ENCODE measurements at regions not wholly inside any gene's neighbourhood (a gene's known extent, or its start where the extent isn't known, plus 50 kb on each side); places are given as distances from the start of the nearest gene placed in this dataset.

DNA sequence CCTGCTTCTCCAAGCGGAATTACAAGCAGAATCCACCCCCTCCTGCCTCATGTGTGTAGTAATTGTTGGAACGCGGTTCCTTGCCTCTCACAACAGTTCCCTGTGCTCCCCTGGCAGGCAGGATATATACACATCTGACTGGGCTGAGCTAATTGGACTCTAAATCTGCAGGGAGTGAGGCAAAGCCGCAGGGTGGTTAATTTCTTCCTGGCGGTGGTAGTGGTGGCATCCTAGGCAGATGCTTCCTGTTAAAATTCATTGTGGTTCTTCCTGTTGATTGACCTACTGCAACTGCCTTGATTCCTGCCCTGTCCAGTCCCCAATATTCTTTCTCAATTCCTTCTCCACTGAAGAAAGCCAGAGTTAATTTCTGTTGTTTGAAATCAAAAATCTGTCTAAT, 202.9 kb upstream of the PROK2 start:
- H3K4me1 ChIP-seq (ENCODE audit: control insufficient read depth in 2 of 2, insufficient read depth in 1 of 2, low read depth in 1 of 2, low read length in 2 of 2), result peaks cover 0 to 2% of the 10 kb centered on the region in 2 donors
- no peaks in the 10 kb centered on the region for H3K36me3 ChIP-seq (replicated peaks in 1 of 2; ENCODE audit: control insufficient read depth in 2 of 2, insufficient read depth in 2 of 2, low read length in 2 of 2)
- no peak overlapping the region for H2BK5ac ChIP-seq (ENCODE audit: low read length)
- H3K9ac ChIP-seq (ENCODE audit: low read depth, low read length, poor library complexity), result no peak overlapping the region
- H3K27me3 ChIP-seq (ENCODE audit: control insufficient read depth in 3 of 3, insufficient read depth in 3 of 3, low read depth in 1 of 3, low read length in 3 of 3), result no peaks in the 10 kb centered on the region
- H4K91ac ChIP-seq (ENCODE audit: low read depth, low read length, poor library complexity), result no peak overlapping the region
- no peak overlapping the region for H3K18ac ChIP-seq (ENCODE audit: low read length)
- H3K23ac ChIP-seq (ENCODE audit: low read depth, low read length, poor library complexity), result no peak overlapping the region
- no peak overlapping the region for H3K14ac ChIP-seq (ENCODE audit: low read length)
- no peak overlapping the region for H3K4ac ChIP-seq (ENCODE audit: low read length)
- no peak for DNase-seq (ENCODE audit: low spot score)
- H3K79me1 ChIP-seq (ENCODE audit: low read depth, low read length), result no peaks in the 10 kb centered on the region
- no peak overlapping the region for H4K8ac ChIP-seq (ENCODE audit: low read depth, low read length)
- no peaks in the 10 kb centered on the region for H3K9me3 ChIP-seq (replicated peaks in 1 of 2; ENCODE audit: control insufficient read depth in 2 of 2, insufficient read depth in 1 of 2, low read depth in 1 of 2, low read length in 2 of 2)
- no peak overlapping the region for H3K4me3 ChIP-seq (ENCODE audit: low read length in 2 of 2)
- no peak overlapping the region for H2AK5ac ChIP-seq (ENCODE audit: low read depth, low read length)
- no peak overlapping the region for H2BK15ac ChIP-seq (ENCODE audit: low read length)
- WGBS, 2 donors (ENCODE audit: extremely low coverage in 2 of 2, insufficient read length in 2 of 2, insufficient replicate concordance in 1 of 2), result no CpG with 5 or more reads among the region's 5 CpGs
- no peak overlapping the region for H2BK12ac ChIP-seq (ENCODE audit: low read length)
- no peak overlapping the region for H3K27ac ChIP-seq (replicated peaks; ENCODE audit: low read length)
- no peak overlapping the region for H3K4me2 ChIP-seq (ENCODE audit: insufficient read depth, low read length, poor library complexity, severe bottlenecking)
- H2BK120ac ChIP-seq (ENCODE audit: low read depth, low read length), result no peak overlapping the region
- H2AFZ ChIP-seq (ENCODE audit: low read length), result no peak overlapping the region

- H3K4me1 ChIP-seq (ENCODE audit: control insufficient read depth in 2 of 2, insufficient read depth in 1 of 2, low read depth in 1 of 2, low read length in 2 of 2), result peaks cover 0 to 2% of the 10 kb centered on the region in 2 donors
- no peak for DNase-seq (ENCODE audit: low spot score)
- H3K27ac ChIP-seq (replicated peaks; ENCODE audit: low read length), result no peak overlapping the region
- H2BK5ac ChIP-seq (ENCODE audit: low read length), result no peak overlapping the region
- no peak overlapping the region for H2AK5ac ChIP-seq (ENCODE audit: low read depth, low read length)
- H2BK12ac ChIP-seq (ENCODE audit: low read length), result no peak overlapping the region
- no peak overlapping the region for H3K9ac ChIP-seq (ENCODE audit: low read depth, low read length, poor library complexity)
- no peak overlapping the region for H2BK15ac ChIP-seq (ENCODE audit: low read length)
- H3K18ac ChIP-seq (ENCODE audit: low read length), result no peak overlapping the region
- H3K79me1 ChIP-seq (ENCODE audit: low read depth, low read length), result no peaks in the 10 kb centered on the region
- no peak overlapping the region for H3K4ac ChIP-seq (ENCODE audit: low read length)
- no peak overlapping the region for H2AFZ ChIP-seq (ENCODE audit: low read length)
- H3K4me3 ChIP-seq (ENCODE audit: low read length in 2 of 2), result no peak overlapping the region
- H3K23ac ChIP-seq (ENCODE audit: low read depth, low read length, poor library complexity), result no peak overlapping the region
- no CpG with 5 or more reads among the region's 9 CpGs for WGBS, 2 donors (ENCODE audit: extremely low coverage in 2 of 2, insufficient read length in 2 of 2, insufficient replicate concordance in 1 of 2)
- no peak overlapping the region for H3K4me2 ChIP-seq (ENCODE audit: insufficient read depth, low read length, poor library complexity, severe bottlenecking)
- no peak overlapping the region for H4K8ac ChIP-seq (ENCODE audit: low read depth, low read length)
- H2BK120ac ChIP-seq (ENCODE audit: low read depth, low read length), result no peak overlapping the region
- no peaks in the 10 kb centered on the region for H3K27me3 ChIP-seq (ENCODE audit: control insufficient read depth in 3 of 3, insufficient read depth in 3 of 3, low read depth in 1 of 3, low read length in 3 of 3)
- no peaks in the 10 kb centered on the region for H3K9me3 ChIP-seq (replicated peaks in 1 of 2; ENCODE audit: control insufficient read depth in 2 of 2, insufficient read depth in 1 of 2, low read depth in 1 of 2, low read length in 2 of 2)
- no peak overlapping the region for H4K91ac ChIP-seq (ENCODE audit: low read depth, low read length, poor library complexity)
- H3K36me3 ChIP-seq (replicated peaks in 1 of 2; ENCODE audit: control insufficient read depth in 2 of 2, insufficient read depth in 2 of 2, low read length in 2 of 2), result no peaks in the 10 kb centered on the region
- H3K14ac ChIP-seq (ENCODE audit: low read length), result no peak overlapping the region
Observed at GRCh38 chr3:71987089-71987735, 202.3 kb upstream of the PROK2 start.

- no peak overlapping the region for H4K91ac ChIP-seq (ENCODE audit: low read depth, low read length, poor library complexity)
- H3K4me3 ChIP-seq (ENCODE audit: low read length in 2 of 2), result no peak overlapping the region
- no peak overlapping the region for H2AK5ac ChIP-seq (ENCODE audit: low read depth, low read length)
- no peaks in the 10 kb centered on the region for H3K36me3 ChIP-seq (replicated peaks in 1 of 2; ENCODE audit: control insufficient read depth in 2 of 2, insufficient read depth in 2 of 2, low read length in 2 of 2)
- H3K4me2 ChIP-seq (ENCODE audit: insufficient read depth, low read length, poor library complexity, severe bottlenecking), result no peak overlapping the region
- no peak overlapping the region for H3K27ac ChIP-seq (replicated peaks; ENCODE audit: low read length)
- H3K9me3 ChIP-seq (replicated peaks in 1 of 2; ENCODE audit: control insufficient read depth in 2 of 2, insufficient read depth in 1 of 2, low read depth in 1 of 2, low read length in 2 of 2), result no peaks in the 10 kb centered on the region
- WGBS, 2 donors (ENCODE audit: extremely low coverage in 2 of 2, insufficient read length in 2 of 2, insufficient replicate concordance in 1 of 2), result no CpG with 5 or more reads among the region's 6 CpGs
- no peaks in the 10 kb centered on the region for H3K27me3 ChIP-seq (ENCODE audit: control insufficient read depth in 3 of 3, insufficient read depth in 3 of 3, low read depth in 1 of 3, low read length in 3 of 3)
- no peak overlapping the region for H3K14ac ChIP-seq (ENCODE audit: low read length)
- H3K79me1 ChIP-seq (ENCODE audit: low read depth, low read length), result no peaks in the 10 kb centered on the region
- H3K4me1 ChIP-seq (ENCODE audit: control insufficient read depth in 2 of 2, insufficient read depth in 1 of 2, low read depth in 1 of 2, low read length in 2 of 2), result peaks cover 0 to 2% of the 10 kb centered on the region in 2 donors
- H2BK12ac ChIP-seq (ENCODE audit: low read length), result no peak overlapping the region
- H4K8ac ChIP-seq (ENCODE audit: low read depth, low read length), result no peak overlapping the region
- DNase-seq (ENCODE audit: low spot score), result no peak
- H3K4ac ChIP-seq (ENCODE audit: low read length), result no peak overlapping the region
- no peak overlapping the region for H3K9ac ChIP-seq (ENCODE audit: low read depth, low read length, poor library complexity)
- H2BK5ac ChIP-seq (ENCODE audit: low read length), result no peak overlapping the region
- no peak overlapping the region for H2BK120ac ChIP-seq (ENCODE audit: low read depth, low read length)
- H2BK15ac ChIP-seq (ENCODE audit: low read length), result no peak overlapping the region
- H3K23ac ChIP-seq (ENCODE audit: low read depth, low read length, poor library complexity), result no peak overlapping the region
- no peak overlapping the region for H2AFZ ChIP-seq (ENCODE audit: low read length)
- H3K18ac ChIP-seq (ENCODE audit: low read length), result no peak overlapping the region
Observed at GRCh38 chr3:71986606-71987005, 201.7 kb upstream of the PROK2 start.

DNA sequence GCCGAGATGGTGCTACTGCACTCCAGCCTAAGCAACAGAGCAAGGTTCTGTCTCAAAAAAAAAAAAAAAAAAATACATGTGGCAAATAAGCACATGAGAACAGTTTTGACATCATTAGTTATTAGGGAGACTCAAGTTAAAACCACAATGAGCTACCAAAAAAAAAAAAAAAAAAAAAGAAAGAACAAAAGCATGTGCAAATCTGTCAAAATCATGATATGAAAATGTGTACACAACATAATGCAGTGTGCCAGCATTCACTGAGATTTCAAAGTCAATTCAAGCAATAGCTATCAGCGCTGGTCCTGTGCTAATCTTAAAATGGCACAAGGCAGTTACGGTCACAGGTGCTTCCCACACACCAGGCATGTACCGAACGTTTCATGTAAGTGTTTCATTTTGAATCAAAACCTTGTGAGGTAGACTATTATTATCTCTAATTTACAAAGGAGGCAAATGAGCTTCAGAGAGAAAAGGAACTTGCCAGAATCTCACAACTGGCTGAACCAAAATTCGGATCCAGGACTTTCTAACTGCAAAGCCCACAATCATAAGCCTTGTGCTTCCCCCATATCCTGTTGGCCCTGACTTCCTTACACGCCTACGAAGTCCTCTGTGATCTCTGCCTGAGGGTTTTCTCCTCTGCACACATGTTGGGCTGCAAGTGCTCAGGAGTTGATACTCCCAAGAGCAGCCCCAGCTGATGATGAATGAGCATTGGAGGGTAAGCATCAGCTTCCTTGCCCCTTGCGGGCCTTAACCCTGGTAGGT, 200.1 kb upstream of the PROK2 start:
- H2BK5ac ChIP-seq (ENCODE audit: low read length), result no peak overlapping the region
- no peak overlapping the region for H3K4ac ChIP-seq (ENCODE audit: low read length)
- H3K4me1 ChIP-seq (ENCODE audit: control insufficient read depth in 2 of 2, insufficient read depth in 1 of 2, low read depth in 1 of 2, low read length in 2 of 2), result peaks cover 0 to 2% of the 10 kb centered on the region in 2 donors
- no peak overlapping the region for H3K18ac ChIP-seq (ENCODE audit: low read length)
- no peak overlapping the region for H2BK120ac ChIP-seq (ENCODE audit: low read depth, low read length)
- no peak overlapping the region for H3K9ac ChIP-seq (ENCODE audit: low read depth, low read length, poor library complexity)
- H3K14ac ChIP-seq (ENCODE audit: low read length), result no peak overlapping the region
- no peak overlapping the region for H2BK15ac ChIP-seq (ENCODE audit: low read length)
- no peak overlapping the region for H3K4me3 ChIP-seq (ENCODE audit: low read length in 2 of 2)
- no peak overlapping the region for H4K91ac ChIP-seq (ENCODE audit: low read depth, low read length, poor library complexity)
- DNase-seq (ENCODE audit: low spot score), result no peak
- H4K8ac ChIP-seq (ENCODE audit: low read depth, low read length), result no peak overlapping the region
- H2BK12ac ChIP-seq (ENCODE audit: low read length), result no peak overlapping the region
- H3K27ac ChIP-seq (replicated peaks; ENCODE audit: low read length), result no peak overlapping the region
- no peak overlapping the region for H2AFZ ChIP-seq (ENCODE audit: low read length)
- no peaks in the 10 kb centered on the region for H3K79me1 ChIP-seq (ENCODE audit: low read depth, low read length)
- H3K36me3 ChIP-seq (replicated peaks in 1 of 2; ENCODE audit: control insufficient read depth in 2 of 2, insufficient read depth in 2 of 2, low read length in 2 of 2), result no peaks in the 10 kb centered on the region
- no peaks in the 10 kb centered on the region for H3K9me3 ChIP-seq (replicated peaks in 1 of 2; ENCODE audit: control insufficient read depth in 2 of 2, insufficient read depth in 1 of 2, low read depth in 1 of 2, low read length in 2 of 2)
- H2AK5ac ChIP-seq (ENCODE audit: low read depth, low read length), result no peak overlapping the region
- H3K4me2 ChIP-seq (ENCODE audit: insufficient read depth, low read length, poor library complexity, severe bottlenecking), result no peak overlapping the region
- no peaks in the 10 kb centered on the region for H3K27me3 ChIP-seq (ENCODE audit: control insufficient read depth in 3 of 3, insufficient read depth in 3 of 3, low read depth in 1 of 3, low read length in 3 of 3)
- no CpG with 5 or more reads among the region's 9 CpGs for WGBS, 2 donors (ENCODE audit: extremely low coverage in 2 of 2, insufficient read length in 2 of 2, insufficient replicate concordance in 1 of 2)
- no peak overlapping the region for H3K23ac ChIP-seq (ENCODE audit: low read depth, low read length, poor library complexity)

Data from neuronal stem cell (in vitro differentiated cells).